OCI-LY7 (cell line): ENCODE measurements at regions not wholly inside any gene's neighbourhood (a gene's known extent, or its start where the extent isn't known, plus 50 kb on each side); places are given as distances from the start of the nearest gene placed in this dataset.

ENCODE experiments used
- CTCF ChIP-seq: fragments of 200-600 bp; sonication (generic); conservative IDR thresholded peaks from 2 replicates; pipeline ENCODE4 v1.5.1; 2014; ENCODE audit warnings: mild to moderate bottlenecking, antibody characterized with exemption, low read length, moderate library complexity, mixed read lengths
- EZH2phosphoT487 ChIP-seq: fragments of 200-600 bp; sonication (generic); IDR thresholded peaks from 2 replicates; pipeline ENCODE4 v1.6.1; 2018; ENCODE audit warnings: low read depth, borderline replicate concordance, mild to moderate bottlenecking, mixed run types, antibody characterized with exemption, low read length, moderate library complexity, mixed read lengths

GRCh38 chr10:128476845-128477244 is 350.6 kb upstream of the MKI67 start:
- TF ChIP-seq CTCF (no peak), EZH2phosphoT487 (no peak)
